ENCODE measurements at regions not wholly inside any gene's neighbourhood (a gene's known extent, or its start where the extent isn't known, plus 50 kb on each side); places are given as distances from the start of the nearest gene placed in this dataset.

DNA sequence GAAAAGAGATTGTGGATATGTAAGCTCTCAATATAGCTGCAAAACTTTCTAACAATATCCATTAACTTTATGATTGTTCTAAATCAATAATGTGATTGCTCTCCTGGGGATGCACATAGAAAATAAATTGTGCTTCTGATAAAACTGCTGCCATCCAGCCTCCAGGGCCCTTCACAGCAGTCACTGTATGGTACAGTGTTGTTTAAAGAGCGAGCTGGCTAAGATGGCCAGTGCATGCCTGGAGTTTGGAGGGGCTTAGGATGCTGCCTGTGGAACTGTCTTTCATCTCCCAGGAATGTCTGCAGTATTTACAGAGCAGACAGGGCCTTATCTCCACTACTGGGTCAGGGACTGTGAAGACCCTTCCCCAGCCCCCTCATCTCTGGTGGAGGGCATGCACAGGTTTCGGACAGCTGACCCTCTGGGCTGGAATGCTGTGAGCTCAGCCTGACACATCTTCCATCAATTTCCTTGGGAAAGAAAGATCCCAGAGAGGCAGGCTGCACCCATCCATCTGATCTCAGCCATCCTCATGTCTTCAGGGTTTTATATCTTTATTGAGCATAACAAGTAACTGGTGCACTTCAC lies 137.0 kb downstream of the PLPP3 start:
- ATAC-seq (no peak), DNase-seq (no peak)
- peaks cover 1% of the 10 kb centered on the region for H3K27me3 Mint-ChIP-seq (ENCODE audit: low read depth)
- no peaks in the 10 kb centered on the region for H3K4me1 Mint-ChIP-seq (ENCODE audit: low read depth)
- no peaks in the 10 kb centered on the region for H3K9me3 Mint-ChIP-seq
- no peaks in the 10 kb centered on the region for H3K36me3 Mint-ChIP-seq (ENCODE audit: insufficient read depth)
- no peak overlapping the region for H3K4me3 Mint-ChIP-seq

GRCh38 chr1:56441601-56442000 lies 137.8 kb downstream of the PLPP3 start:
- no peaks in the 10 kb centered on the region for H3K36me3 Mint-ChIP-seq (ENCODE audit: insufficient read depth)
- H3K27me3 Mint-ChIP-seq (ENCODE audit: low read depth): peaks cover 1% of the 10 kb centered on the region
- no peaks in the 10 kb centered on the region for H3K4me1 Mint-ChIP-seq (ENCODE audit: low read depth)

GRCh38 chr1:56439610-56440264 lies 139.6 kb downstream of the PLPP3 start:
- Mint-ChIP-seq H3K9me3 (no peaks in the 10 kb centered on the region), H3K27me3 (ENCODE audit: low read depth) (no peaks in the 10 kb centered on the region), H3K4me3 (no peak overlapping the region), H3K4me1 (ENCODE audit: low read depth) (no peaks in the 10 kb centered on the region), H3K36me3 (ENCODE audit: insufficient read depth) (no peaks in the 10 kb centered on the region)
- ATAC-seq (no peak), DNase-seq (no peak)

More at GRCh38 chr1:56441601-56442000, 137.8 kb downstream of the PLPP3 start:
- Mint-ChIP-seq H3K9me3 (no peaks in the 10 kb centered on the region), H3K4me3 (no peak overlapping the region)
- no peak for ATAC-seq
- no peak for DNase-seq

- Mint-ChIP-seq H3K9me3 (no peaks in the 10 kb centered on the region), H3K4me3 (no peak overlapping the region), H3K36me3 (ENCODE audit: insufficient read depth) (no peaks in the 10 kb centered on the region), H3K4me1 (ENCODE audit: low read depth) (no peaks in the 10 kb centered on the region), H3K27me3 (ENCODE audit: low read depth) (no peaks in the 10 kb centered on the region)
- ATAC-seq (no peak), DNase-seq (no peak)
Observed at GRCh38 chr1:56438901-56439551, 140.3 kb downstream of the PLPP3 start.

GRCh38 chr1:56437959-56438358 lies 141.4 kb downstream of the PLPP3 start:
- H3K36me3 Mint-ChIP-seq (ENCODE audit: insufficient read depth): no peaks in the 10 kb centered on the region
- no peaks in the 10 kb centered on the region for H3K9me3 Mint-ChIP-seq
- H3K4me1 Mint-ChIP-seq (ENCODE audit: low read depth): no peaks in the 10 kb centered on the region
- ATAC-seq (no peak), DNase-seq (no peak)
- H3K4me3 Mint-ChIP-seq: no peak overlapping the region
- no peaks in the 10 kb centered on the region for H3K27me3 Mint-ChIP-seq (ENCODE audit: low read depth)

DNA sequence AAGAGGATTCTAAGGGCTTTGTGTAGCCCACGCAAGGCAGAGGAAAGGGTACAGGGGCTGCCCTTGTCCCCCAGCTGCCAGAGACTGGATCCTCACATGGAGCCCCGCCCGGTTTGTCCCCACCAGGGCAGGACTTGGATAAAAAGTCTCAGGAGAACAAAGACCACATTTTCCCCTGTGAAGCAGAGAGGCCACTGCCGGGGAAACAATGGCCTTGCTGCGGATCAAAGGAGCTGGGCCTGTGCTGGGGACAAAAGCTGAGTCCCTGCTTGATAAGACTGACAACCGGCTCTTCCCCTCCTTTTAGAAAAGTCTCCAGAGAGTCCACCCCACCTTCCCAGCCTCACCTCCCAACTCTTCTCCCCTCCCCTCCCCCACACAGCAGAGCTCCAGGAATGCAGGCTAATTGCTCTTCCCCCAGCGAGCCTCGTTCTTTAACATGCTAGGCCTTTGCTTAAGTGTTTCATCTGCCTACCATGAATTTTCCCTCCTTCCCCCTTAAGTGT lies 142.4 kb downstream of the PLPP3 start:
- Mint-ChIP-seq H3K4me1 (ENCODE audit: low read depth) (no peaks in the 10 kb centered on the region), H3K27me3 (ENCODE audit: low read depth) (no peaks in the 10 kb centered on the region), H3K4me3 (no peak overlapping the region), H3K36me3 (ENCODE audit: insufficient read depth) (no peaks in the 10 kb centered on the region), H3K9me3 (no peaks in the 10 kb centered on the region)
- no peak for DNase-seq
- ATAC-seq: no peak

DNA sequence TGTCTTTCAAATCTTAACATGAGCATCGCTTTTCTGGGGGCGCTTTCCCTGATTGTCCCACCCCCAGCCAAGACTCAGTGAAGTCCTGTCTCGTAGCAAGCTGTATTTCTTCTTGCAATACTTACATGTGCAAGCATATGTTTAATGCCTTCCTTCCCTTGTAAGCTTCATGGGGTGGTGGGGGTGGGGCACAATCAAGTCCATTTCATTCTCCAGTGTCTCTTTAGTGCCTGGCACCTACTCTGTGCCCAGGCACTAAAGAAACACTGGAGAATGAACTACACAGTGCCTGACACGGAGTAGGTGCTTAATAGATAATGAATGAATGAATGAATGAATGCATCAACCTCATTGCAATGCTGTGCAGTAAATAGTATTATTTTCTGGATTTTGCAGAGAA lies 143.1 kb downstream of the PLPP3 start:
- Mint-ChIP-seq H3K4me1 (ENCODE audit: low read depth) (no peaks in the 10 kb centered on the region), H3K9me3 (no peaks in the 10 kb centered on the region), H3K36me3 (ENCODE audit: insufficient read depth) (no peaks in the 10 kb centered on the region), H3K4me3 (no peak overlapping the region), H3K27me3 (ENCODE audit: low read depth) (no peaks in the 10 kb centered on the region)
- DNase-seq (no peak), ATAC-seq (no peak)

- no peak for ATAC-seq
- Mint-ChIP-seq H3K9me3 (no peaks in the 10 kb centered on the region), H3K4me3 (no peak overlapping the region), H3K4me1 (ENCODE audit: low read depth) (no peaks in the 10 kb centered on the region), H3K27me3 (ENCODE audit: low read depth) (no peaks in the 10 kb centered on the region), H3K36me3 (ENCODE audit: insufficient read depth) (no peaks in the 10 kb centered on the region)
- no peak for DNase-seq
Observed at GRCh38 chr1:56435434-56436262, 143.7 kb downstream of the PLPP3 start.

DNA sequence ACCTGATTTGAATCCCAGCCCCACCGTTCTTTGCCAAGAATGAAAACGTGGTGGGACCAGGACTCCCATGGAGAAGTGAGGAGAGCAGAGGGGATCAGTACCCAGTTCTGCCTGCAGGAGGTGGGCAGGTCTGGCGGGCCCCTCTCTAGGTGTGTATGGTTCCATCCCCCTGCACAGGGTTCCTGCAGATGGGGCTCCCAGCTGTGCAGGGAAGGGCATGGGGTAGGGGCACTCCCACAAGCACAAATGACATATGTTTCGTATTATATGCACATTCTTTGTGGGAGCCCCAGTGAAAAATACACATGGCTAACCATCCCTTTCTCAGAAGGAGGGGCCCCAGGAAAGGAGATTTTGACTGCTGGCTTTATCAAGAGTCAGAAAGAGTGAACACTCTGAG lies 144.6 kb downstream of the PLPP3 start:
- DNase-seq (no peak), ATAC-seq (no peak)
- Mint-ChIP-seq H3K9me3 (no peaks in the 10 kb centered on the region), H3K4me1 (ENCODE audit: low read depth) (no peaks in the 10 kb centered on the region), H3K4me3 (no peak overlapping the region), H3K27me3 (ENCODE audit: low read depth) (no peaks in the 10 kb centered on the region), H3K36me3 (ENCODE audit: insufficient read depth) (no peaks in the 10 kb centered on the region)

DNA sequence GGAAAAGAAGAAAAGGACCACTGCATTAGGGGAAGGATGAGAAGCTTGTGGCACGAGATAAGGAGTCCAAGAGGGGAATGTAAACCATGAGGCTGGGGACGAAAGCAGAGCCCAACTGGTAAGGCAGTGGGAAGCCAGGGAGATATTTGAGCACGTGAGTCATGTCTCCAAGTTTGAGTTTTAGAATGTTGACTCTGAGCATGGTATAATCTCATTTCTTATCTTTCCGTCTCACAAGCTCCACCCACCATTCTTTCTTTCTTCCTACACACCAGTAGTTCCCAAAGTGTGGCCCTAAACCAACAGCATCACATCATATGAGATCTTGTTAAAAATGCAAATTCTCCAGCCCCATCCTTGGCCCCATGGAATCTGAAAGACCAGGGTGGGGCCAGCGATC lies 145.3 kb downstream of the PLPP3 start:
- H3K9me3 Mint-ChIP-seq: no peaks in the 10 kb centered on the region
- no peak overlapping the region for H3K4me3 Mint-ChIP-seq
- H3K36me3 Mint-ChIP-seq (ENCODE audit: insufficient read depth): no peaks in the 10 kb centered on the region
- H3K27me3 Mint-ChIP-seq (ENCODE audit: low read depth): no peaks in the 10 kb centered on the region
- ATAC-seq (no peak), DNase-seq (no peak)
- no peaks in the 10 kb centered on the region for H3K4me1 Mint-ChIP-seq (ENCODE audit: low read depth)

DNA sequence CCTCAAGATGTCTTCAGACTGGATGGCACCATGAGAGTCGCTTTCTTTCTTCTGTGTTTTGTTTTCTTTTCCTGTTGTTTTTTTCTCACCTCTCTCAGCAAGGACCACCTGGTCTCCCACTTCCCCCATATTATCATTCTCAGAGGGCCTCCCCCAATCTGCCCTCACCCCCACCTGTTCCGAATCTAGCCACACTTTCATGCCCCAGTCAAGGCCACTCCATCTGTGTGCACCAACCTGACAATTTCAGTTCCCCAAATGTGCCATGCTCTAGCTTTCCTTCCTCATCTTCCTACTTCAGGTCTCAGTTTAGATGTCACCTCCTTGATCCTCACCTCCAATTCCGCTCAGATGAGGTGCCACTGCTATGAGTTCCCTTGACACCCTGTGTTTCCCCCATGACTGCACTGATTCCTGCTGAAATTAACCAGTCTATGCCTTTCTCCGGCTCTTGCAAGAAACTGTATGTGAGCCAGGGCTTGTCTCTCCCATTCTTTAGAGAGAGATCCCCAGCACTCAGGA lies 146.2 kb downstream of the PLPP3 start:
- Mint-ChIP-seq H3K27me3 (ENCODE audit: low read depth) (no peaks in the 10 kb centered on the region), H3K36me3 (ENCODE audit: insufficient read depth) (no peaks in the 10 kb centered on the region), H3K4me1 (ENCODE audit: low read depth) (no peaks in the 10 kb centered on the region), H3K9me3 (no peaks in the 10 kb centered on the region), H3K4me3 (no peak overlapping the region)
- ATAC-seq (no peak), DNase-seq (no peak)

DNA sequence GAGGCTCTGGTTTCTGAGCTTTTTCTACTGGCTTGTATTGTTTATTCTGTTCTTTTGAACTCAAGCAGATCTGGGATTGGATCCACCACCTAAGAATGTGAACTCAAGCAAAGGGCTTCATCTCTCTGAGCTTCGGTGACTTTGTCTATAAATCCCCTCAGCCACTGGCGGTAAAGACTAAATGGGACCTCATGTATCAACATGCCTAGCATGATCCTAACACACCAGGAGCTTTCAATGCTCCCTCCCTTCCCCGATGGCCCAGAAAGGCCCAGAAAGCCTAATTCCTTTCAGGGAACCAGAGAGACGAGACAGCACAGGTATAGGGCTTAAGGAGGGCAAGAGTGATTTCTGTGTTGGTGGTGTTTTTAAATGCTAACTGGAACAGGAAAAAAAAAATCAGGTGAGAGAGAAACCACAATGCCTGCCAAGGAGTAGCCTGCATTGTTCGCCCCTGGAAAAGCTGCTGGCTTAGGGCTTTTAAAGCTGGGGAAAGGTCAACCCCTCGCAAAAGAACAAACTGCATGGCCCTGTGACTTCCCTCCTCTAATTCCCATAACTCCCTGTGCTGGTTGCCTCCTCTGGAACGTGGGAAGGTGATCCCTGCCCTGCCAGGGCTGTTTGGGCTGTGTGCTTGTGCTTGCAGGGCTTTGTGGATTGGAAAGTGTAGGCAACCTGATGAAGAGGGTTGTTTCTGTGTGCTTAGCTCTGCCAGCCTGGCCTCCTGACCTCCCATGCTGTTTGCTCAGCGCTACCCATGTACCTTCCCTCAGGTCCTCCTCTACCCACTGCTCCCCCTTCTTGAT lies 147.0 kb downstream of the PLPP3 start:
- DNase-seq: no peak
- H3K4me3 Mint-ChIP-seq: no peak overlapping the region
- no peaks in the 10 kb centered on the region for H3K27me3 Mint-ChIP-seq (ENCODE audit: low read depth)
- ATAC-seq: no peak
- no peaks in the 10 kb centered on the region for H3K9me3 Mint-ChIP-seq
- no peaks in the 10 kb centered on the region for H3K4me1 Mint-ChIP-seq (ENCODE audit: low read depth)
- H3K36me3 Mint-ChIP-seq (ENCODE audit: insufficient read depth): no peaks in the 10 kb centered on the region

GRCh38 chr1:56430141-56430839 lies 149.1 kb downstream of the PLPP3 start:
- Mint-ChIP-seq H3K36me3 (ENCODE audit: insufficient read depth) (no peaks in the 10 kb centered on the region), H3K27me3 (ENCODE audit: low read depth) (no peaks in the 10 kb centered on the region), H3K4me1 (ENCODE audit: low read depth) (no peaks in the 10 kb centered on the region), H3K9me3 (no peaks in the 10 kb centered on the region), H3K4me3 (no peak overlapping the region)
- DNase-seq (no peak), ATAC-seq (no peak)
